HG03354 (cell line): ENCODE measurements at regions not wholly inside any gene's neighbourhood (a gene's known extent, or its start where the extent isn't known, plus 50 kb on each side); places are given as distances from the start of the nearest gene placed in this dataset.

Source experiments
- ATAC-seq: cut with Tn5 transposase; IDR thresholded peaks from one replicate; pipeline ENCODE4 v1.9.1; 2021; ENCODE audit warnings: mild to moderate bottlenecking; ENCODE audit not compliant: unreplicated experiment, poor library complexity, severe bottlenecking

DNA sequence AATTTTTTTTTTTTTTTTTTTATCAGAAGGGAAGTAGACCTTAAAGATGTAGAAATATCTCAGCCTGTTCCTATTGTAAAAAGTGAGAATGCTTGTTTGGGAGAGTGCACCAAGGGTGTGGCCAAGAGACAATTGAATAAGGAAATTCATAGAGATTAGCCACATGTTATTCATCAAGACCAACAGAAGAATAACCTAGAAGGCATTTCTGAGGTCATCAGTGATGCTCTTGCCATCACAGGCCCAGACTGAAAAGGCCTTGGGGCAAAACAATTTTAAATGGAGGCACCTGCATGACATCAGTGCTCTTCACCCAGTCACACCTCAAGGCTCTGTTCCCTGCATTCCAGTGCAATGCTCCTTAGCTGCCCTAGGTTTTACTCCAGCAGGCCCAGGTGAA lies 2043.3 kb upstream of the PIK3C3 start:
- no peak for ATAC-seq

DNA sequence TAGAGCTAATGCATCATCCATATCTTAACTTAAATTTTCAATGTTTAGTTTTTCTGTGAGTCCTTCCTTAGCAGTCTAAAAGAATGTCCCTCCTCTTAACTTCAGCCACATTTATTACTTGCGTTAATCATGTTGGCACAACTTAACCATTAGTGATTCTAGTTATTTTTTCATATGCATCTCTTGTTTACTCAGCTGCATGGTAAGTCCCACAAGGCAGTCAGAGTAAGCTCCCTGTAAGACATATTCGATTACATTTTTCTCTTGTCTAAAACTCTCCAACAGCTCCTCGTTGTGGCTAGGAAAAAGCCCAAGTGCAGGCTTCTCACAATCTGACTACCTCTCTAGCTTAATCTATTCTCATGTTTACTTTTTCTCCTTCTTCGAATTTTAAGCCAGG lies 2045.3 kb upstream of the PIK3C3 start:
- ATAC-seq: no peak

DNA sequence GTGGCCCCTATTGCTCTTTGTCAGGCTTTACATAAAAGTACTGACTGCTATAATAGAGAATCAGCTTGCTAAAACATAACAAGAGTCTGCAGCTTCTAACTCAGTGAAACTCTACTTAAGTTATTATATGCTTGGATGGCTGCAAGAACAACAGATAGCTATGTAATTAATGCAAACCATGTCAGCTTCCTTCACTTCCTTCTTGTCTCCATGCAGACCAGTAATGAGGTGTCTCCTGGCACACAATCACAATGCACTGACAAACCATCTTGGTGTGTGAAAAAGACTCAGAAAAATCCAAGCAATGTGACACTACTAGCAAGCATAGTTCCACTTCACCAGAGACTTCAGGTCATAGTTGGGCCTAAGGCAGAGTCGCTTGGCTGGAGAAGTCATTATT lies 2068.9 kb upstream of the PIK3C3 start:
- ATAC-seq: no peak

- ATAC-seq: no peak
These were observed 2082.4 kb upstream of the PIK3C3 start for GRCh38 chr18:39872651-39873050.

- no peak for ATAC-seq
These were observed 2083.1 kb upstream of the PIK3C3 start for GRCh38 chr18:39871961-39872360.

GRCh38 chr18:39870591-39870990 lies 2084.4 kb upstream of the PIK3C3 start:
- ATAC-seq: no peak

GRCh38 chr18:39863916-39864315 lies 2091.1 kb upstream of the PIK3C3 start:
- no peak for ATAC-seq

DNA sequence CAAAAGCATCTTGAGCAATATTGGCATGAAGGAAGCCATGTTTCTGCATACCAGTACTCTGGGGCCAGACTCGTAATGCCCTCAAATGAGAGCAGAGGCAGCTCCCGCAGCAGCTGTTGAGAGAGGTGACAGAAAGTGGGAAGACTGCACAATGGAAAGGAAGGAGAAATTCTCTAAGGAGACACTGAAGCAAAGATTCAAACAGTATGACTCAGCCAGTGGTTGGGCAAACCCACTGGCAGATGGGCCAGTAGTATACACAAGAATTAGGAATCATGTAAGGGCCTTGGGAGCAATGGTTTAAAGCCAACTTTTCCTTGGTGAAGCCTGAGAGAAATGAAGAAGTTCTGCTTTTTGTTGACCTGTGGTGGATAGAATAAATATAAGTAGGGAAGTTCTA lies 2092.7 kb upstream of the PIK3C3 start:
- no peak for ATAC-seq

GRCh38 chr18:39854291-39854690 lies 2100.7 kb upstream of the PIK3C3 start:
- no peak for ATAC-seq

- no peak for ATAC-seq
These were observed 2108.8 kb upstream of the PIK3C3 start for GRCh38 chr18:39846265-39846664.

DNA sequence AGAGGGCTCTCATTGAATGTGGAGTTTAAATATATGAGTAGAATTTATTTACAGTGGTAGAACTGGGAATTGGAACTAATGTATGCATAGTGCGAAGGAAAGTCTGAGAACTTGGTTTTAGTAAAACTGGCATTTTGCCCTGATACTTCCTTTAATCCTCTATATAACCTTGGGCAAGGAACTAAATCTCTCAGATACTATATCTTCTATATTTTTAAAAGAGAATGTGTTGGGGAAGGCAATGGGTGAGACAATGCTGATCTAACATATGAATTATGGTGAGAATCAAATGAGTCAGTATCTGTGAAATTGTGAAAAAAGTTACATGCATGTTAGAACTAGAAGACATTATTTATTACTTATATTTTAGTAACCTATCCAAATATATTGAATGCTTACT lies 2109.4 kb upstream of the PIK3C3 start:
- ATAC-seq: no peak

GRCh38 chr18:39845106-39845505 lies 2109.9 kb upstream of the PIK3C3 start:
- no peak for ATAC-seq

DNA sequence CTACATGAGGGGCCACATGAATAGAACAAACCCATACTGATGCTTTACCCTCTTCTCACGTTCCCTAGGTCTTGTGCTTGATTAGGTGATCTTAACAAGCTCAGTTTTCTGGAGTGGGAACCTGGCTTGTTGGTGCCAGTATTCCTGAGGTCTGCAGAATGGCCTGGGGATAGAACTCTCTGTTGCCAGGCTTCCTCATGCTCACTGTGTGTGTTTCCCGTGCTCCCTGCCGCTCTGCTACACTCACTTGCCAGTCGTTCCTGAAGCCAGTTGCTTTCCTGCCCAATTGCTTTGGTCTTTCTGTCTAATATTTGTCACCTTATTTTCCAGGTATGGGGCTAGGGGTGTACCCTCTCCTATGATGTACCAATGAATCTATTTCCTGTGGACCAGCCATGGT lies 2111.5 kb upstream of the PIK3C3 start:
- no peak for ATAC-seq

GRCh38 chr18:39842366-39842914 lies 2112.6 kb upstream of the PIK3C3 start:
- ATAC-seq: no peak

DNA sequence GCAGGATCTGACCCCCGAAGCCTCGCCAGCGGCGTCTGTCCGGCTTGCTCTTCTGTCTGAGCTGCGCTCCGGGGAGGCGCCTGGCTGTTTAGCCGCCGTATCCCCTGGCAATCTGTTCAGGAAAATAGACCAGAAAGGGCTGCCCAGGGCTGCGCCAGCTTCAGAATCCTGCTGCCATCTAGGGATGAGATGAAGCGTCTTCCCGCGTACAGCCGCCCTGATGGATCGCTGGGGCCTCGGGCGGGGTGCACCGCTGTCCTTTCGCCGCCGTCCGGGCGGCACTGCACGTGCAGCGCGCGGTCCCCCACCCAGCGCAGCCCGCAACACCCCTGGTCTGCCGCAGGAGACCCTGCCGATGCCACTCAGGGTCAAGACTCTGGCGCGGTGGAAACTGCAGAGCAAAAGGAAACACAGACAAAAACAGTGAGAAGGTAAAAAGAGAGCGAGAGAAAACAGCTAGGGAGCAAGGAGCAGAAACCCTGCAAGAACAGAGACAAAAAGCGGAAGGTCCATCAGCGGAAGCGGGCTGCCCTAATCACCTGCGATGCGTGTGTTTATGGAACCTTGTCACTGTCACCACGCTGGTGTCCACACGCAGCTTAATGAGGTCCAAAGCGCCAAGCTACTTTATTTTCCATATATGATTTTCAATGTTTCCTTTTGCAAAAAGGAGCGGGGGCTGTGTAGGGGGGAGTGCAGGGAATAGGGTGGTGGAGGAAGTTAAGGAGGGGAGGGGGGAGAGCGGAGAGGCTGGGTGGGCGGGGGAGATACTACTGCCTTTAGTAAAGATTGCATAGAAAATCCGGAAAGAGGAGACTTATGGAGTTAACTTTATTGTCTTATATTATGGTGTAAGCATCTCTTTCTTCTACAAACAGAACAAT lies 2113.3 kb upstream of the PIK3C3 start:
- ATAC-seq: no peak

DNA sequence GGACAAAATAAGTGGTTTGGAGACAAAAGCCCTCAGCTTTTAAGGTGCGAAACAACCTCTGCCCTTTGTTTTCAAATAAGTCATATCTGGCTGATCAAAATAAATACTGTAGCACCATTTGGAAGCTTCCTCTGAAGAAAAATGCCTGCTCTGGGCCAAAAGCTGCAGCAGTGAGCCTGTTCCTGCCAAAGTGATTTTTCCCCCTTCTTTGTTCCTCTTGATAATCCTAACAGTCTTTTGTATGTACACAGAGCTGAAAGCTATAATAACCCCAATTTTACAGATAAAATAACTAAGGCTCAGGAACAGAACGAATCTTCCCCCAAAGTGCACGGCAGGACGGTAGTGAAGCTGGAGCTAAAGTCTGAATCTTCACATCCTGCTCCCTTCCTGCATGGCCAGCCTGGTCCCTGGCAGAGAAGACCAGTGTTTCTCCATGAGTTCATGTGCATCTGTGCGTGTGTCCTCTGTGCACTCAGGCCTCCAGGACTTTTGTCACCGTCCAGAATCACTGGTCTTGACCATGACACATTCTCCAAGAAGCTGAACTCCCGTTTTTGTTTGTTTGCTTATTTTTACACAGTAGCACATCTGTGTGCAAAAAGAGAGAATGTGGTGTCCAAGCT lies 2114.1 kb upstream of the PIK3C3 start:
- no peak for ATAC-seq

- no peak for ATAC-seq
These were observed 2114.6 kb upstream of the PIK3C3 start for GRCh38 chr18:39840406-39840805.

- ATAC-seq: no peak
These were observed 2115.3 kb upstream of the PIK3C3 start for GRCh38 chr18:39839782-39840181.

GRCh38 chr18:39838831-39839230 lies 2116.2 kb upstream of the PIK3C3 start:
- no peak for ATAC-seq

DNA sequence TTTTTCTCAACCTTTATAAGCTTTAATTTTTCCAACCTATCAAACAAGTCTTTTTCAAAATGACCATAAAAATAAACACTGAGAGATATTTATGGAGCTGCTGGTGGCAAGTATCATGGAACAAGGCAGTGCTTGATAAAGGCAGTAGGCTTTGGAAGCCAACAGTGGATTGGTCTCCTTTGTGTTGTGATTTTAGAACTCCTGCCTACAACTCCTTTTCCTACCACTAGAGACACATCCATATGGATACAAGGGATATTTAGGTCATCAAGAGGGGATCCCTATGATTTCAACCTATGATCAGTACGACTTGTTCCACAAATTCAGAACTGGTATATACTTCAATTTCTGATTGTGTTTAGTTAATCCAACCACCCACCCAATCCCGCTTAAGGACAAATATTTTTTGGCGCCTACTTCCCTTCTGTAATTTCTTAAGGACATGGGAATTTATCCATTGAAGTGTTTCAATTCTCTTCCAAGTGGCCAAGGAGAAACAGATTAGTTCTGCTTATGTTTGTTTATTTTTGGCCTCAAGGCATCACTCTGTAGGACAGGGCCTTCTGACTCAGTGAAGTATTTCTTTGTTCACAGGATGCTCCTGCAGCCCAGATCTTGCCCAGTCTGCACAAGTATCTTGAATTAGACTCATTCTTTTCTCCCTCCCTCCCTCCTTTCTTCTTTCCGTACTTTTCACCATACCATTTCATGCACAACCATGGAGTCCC lies 2119.6 kb upstream of the PIK3C3 start:
- ATAC-seq: no peak
